SU-DHL-6 (cell line): ENCODE measurements at regions not wholly inside any gene's neighbourhood (a gene's known extent, or its start where the extent isn't known, plus 50 kb on each side); places are given as distances from the start of the nearest gene placed in this dataset.

Experiments
- H2AFZ ChIP-seq: fragments of 200-600 bp; sonication (generic); 2 replicates; pipeline ENCODE4 v1.6.1; 2014; ENCODE audit warnings: low read depth, mild to moderate bottlenecking, moderate library complexity, mixed read lengths, antibody characterized with exemption, low read length; ENCODE audit not compliant: severe bottlenecking
- H3F3A ChIP-seq: fragments of 200-600 bp; shearing (Covaris generic); 2 replicates; pipeline ENCODE4 v1.6.0; 2016; ENCODE audit warnings: antibody characterized with exemption, mild to moderate bottlenecking; ENCODE audit not compliant: insufficient read depth
- H3K27ac ChIP-seq: fragments of 200-600 bp; sonication (generic); 2 replicates; pipeline ENCODE4 v1.5.1; 2016; ENCODE audit warnings: low read depth, mild to moderate bottlenecking, low read length, moderate library complexity, mixed read lengths
- H3K27me3 ChIP-seq: fragments of 200-600 bp; sonication (generic), shearing (Covaris generic); 2 replicates; pipeline ENCODE4 v1.6.0; 2014; ENCODE audit warnings: mild to moderate bottlenecking, low read length
- H3K36me3 ChIP-seq: fragments of 200-600 bp; sonication (generic); 2 replicates; pipeline ENCODE4 v1.6.1; 2014; ENCODE audit warnings: mild to moderate bottlenecking, low read length, mixed read lengths
- H3K4me2 ChIP-seq: fragments of 300-600, 200-600 bp; shearing (Covaris generic), sonication (generic); 2 replicates; pipeline ENCODE4 v1.6.0; 2014; ENCODE audit warnings: low read length, low read depth, mild to moderate bottlenecking; ENCODE audit not compliant: poor library complexity, severe bottlenecking
- H3K4me3 ChIP-seq: fragments of 200-600 bp; sonication (generic); 2 replicates; pipeline ENCODE4 v1.5.1; 2014; ENCODE audit warnings: antibody characterized with exemption, low read length, mild to moderate bottlenecking, mixed read lengths; ENCODE audit not compliant: insufficient read depth, poor library complexity, severe bottlenecking
- H3K79me2 ChIP-seq: fragments of 200-600 bp; sonication (generic); 2 replicates; pipeline ENCODE4 v1.6.1; 2014; ENCODE audit warnings: mild to moderate bottlenecking, low read length, moderate library complexity; ENCODE audit not compliant: insufficient read depth
- H3K9ac ChIP-seq: fragments of 200-600 bp; sonication (generic); 2 replicates; pipeline ENCODE4 v1.7.0; 2014; ENCODE audit warnings: mild to moderate bottlenecking, low read length
- H3K9me2 ChIP-seq: fragments of 200-600 bp; sonication (generic); replicated peaks from 2 replicates; pipeline ENCODE4 v1.6.1; 2014; ENCODE audit warnings: low read length; ENCODE audit not compliant: insufficient read depth
- H3K9me3 ChIP-seq: fragments of 200-600 bp; sonication (generic); 2 replicates; pipeline ENCODE4 v1.6.1; 2014; ENCODE audit warnings: low read length, mixed read lengths; ENCODE audit not compliant: insufficient read depth
- H4K20me1 ChIP-seq: fragments of 200-600 bp; sonication (generic); 2 replicates; pipeline ENCODE4 v1.6.1; 2014; ENCODE audit warnings: low read depth, mild to moderate bottlenecking, antibody characterized with exemption, low read length, moderate library complexity, mixed read lengths
- CTCF ChIP-seq: fragments of 200-600 bp; sonication (generic); IDR thresholded peaks from one replicate; pipeline ENCODE4 v1.5.1; 2017; ENCODE audit warnings: antibody characterized with exemption, mild to moderate bottlenecking, low read length, moderate library complexity; ENCODE audit not compliant: insufficient read depth, poor library complexity, severe bottlenecking
- EZH2phosphoT487 ChIP-seq: fragments of 200-600 bp; sonication (generic), shearing (Covaris generic); conservative IDR thresholded peaks from 2 replicates; pipeline ENCODE4 v1.6.1; 2018; ENCODE audit warnings: mild to moderate bottlenecking, antibody characterized with exemption, low read length, moderate library complexity, mixed read lengths

GRCh38 chr13:61021838-61022237 is 393.8 kb downstream of the PCDH20 start:
- Histone ChIP-seq H3K4me3 (no peak overlapping the region), H3K4me2 (no peak overlapping the region), H4K20me1 (no peaks in the 10 kb centered on the region), H3K36me3 (no peaks in the 10 kb centered on the region), H3K9me2 (no peaks in the 10 kb centered on the region), H3K79me2 (no peaks in the 10 kb centered on the region), H3K9me3 (no peaks in the 10 kb centered on the region), H3K27me3 (no peaks in the 10 kb centered on the region), H3K27ac (no peak overlapping the region), H3F3A (no peaks in the 10 kb centered on the region), H3K9ac (no peak overlapping the region), H2AFZ (no peak overlapping the region)
- TF ChIP-seq EZH2phosphoT487 = no peak

- TF ChIP-seq CTCF (no peak), EZH2phosphoT487 (no peak)
- Histone ChIP-seq H3K9ac (no peak overlapping the region), H2AFZ (no peak overlapping the region), H3F3A (no peaks in the 10 kb centered on the region), H3K9me3 (no peaks in the 10 kb centered on the region; the same call in 1 of the 2 replicates), H3K27me3 (no peaks in the 10 kb centered on the region), H3K36me3 (no peaks in the 10 kb centered on the region), H3K4me3 (no peak overlapping the region), H4K20me1 (no peaks in the 10 kb centered on the region), H3K4me2 (no peak overlapping the region), H3K9me2 (no peaks in the 10 kb centered on the region), H3K27ac (no peak overlapping the region), H3K79me2 (no peaks in the 10 kb centered on the region)
Measured at GRCh38 chr13:61013796-61014195, 401.9 kb downstream of the PCDH20 start.

GRCh38 chr13:61010358-61010757 is 405.3 kb downstream of the PCDH20 start:
- TF ChIP-seq EZH2phosphoT487 = no peak
- TF ChIP-seq CTCF = no peak
- no peaks in the 10 kb centered on the region for H3F3A ChIP-seq
- no peaks in the 10 kb centered on the region for H3K79me2 ChIP-seq
- peaks cover 11% of the 10 kb centered on the region; the same call in 1 of the 2 replicates for H3K9me3 ChIP-seq
- H3K27ac ChIP-seq = no peak overlapping the region
- H3K4me2 ChIP-seq = no peak overlapping the region
- no peak overlapping the region for H3K9ac ChIP-seq
- H3K4me3 ChIP-seq = no peak overlapping the region
- H3K9me2 ChIP-seq = no peaks in the 10 kb centered on the region
- no peak overlapping the region for H2AFZ ChIP-seq
- H4K20me1 ChIP-seq = no peaks in the 10 kb centered on the region
- H3K27me3 ChIP-seq = no peaks in the 10 kb centered on the region
- no peaks in the 10 kb centered on the region for H3K36me3 ChIP-seq

- Histone ChIP-seq H3K4me3 (no peak overlapping the region), H3K4me2 (no peak overlapping the region), H4K20me1 (no peaks in the 10 kb centered on the region), H3K36me3 (no peaks in the 10 kb centered on the region), H3K9me2 (no peaks in the 10 kb centered on the region), H3F3A (no peaks in the 10 kb centered on the region), H3K27ac (no peak overlapping the region), H2AFZ (no peak overlapping the region), H3K9me3 (peaks cover 11% of the 10 kb centered on the region; the same call in 1 of the 2 replicates), H3K79me2 (no peaks in the 10 kb centered on the region), H3K9ac (no peak overlapping the region), H3K27me3 (no peaks in the 10 kb centered on the region)
- no peak for TF ChIP-seq EZH2phosphoT487
- no peak for TF ChIP-seq CTCF
Measured at GRCh38 chr13:61002686-61003085, 413.0 kb downstream of the PCDH20 start.
